SK-N-SH treated with all-trans-retinoic acid at 6 μM for 48 hours (cell line): ENCODE measurements at regions not wholly inside any gene's neighbourhood (a gene's known extent, or its start where the extent isn't known, plus 50 kb on each side); places are given as distances from the start of the nearest gene placed in this dataset.

Experiments
- ATAC-seq: fragments of 200-7000 bp; cut with Tn5 transposase; 3 replicates; pipeline ENCODE4 v1.9.1; 2020; ENCODE audit warnings: mild to moderate bottlenecking, moderate library complexity
- BACH2 ChIP-seq: fragments of 250-450 bp; sonication (Bioruptor Pico); IDR thresholded peaks from 2 replicates; pipeline ENCODE4 v1.9.0; 2021; ENCODE audit warnings: mild to moderate bottlenecking, borderline replicate concordance
- CREB5 ChIP-seq: fragments of 250-450 bp; sonication (Bioruptor Pico); IDR thresholded peaks from 2 replicates; pipeline ENCODE4 v1.5.1; 2020; ENCODE audit warnings: low read depth, mild to moderate bottlenecking, moderate library complexity
- ESRRG ChIP-seq: fragments of 250-450 bp; sonication (Bioruptor Pico); IDR thresholded peaks from 2 replicates; pipeline ENCODE4 v1.6.1; 2021; ENCODE audit warnings: mild to moderate bottlenecking
- GLIS3 ChIP-seq: fragments of 250-450 bp; sonication (Bioruptor Pico); IDR thresholded peaks from 2 replicates; pipeline ENCODE4 v1.5.0; 2020; ENCODE audit warnings: mild to moderate bottlenecking, moderate library complexity
- OSR1 ChIP-seq: fragments of 250-450 bp; sonication (Bioruptor Pico); IDR thresholded peaks from 2 replicates; pipeline ENCODE4 v1.8.0; 2022; ENCODE audit warnings: moderate library complexity, mild to moderate bottlenecking, inconsistent platforms
- PATZ1 ChIP-seq: fragments of 250-450 bp; sonication (Bioruptor Pico); IDR thresholded peaks from 2 replicates; pipeline ENCODE4 v1.8.0; 2020; ENCODE audit warnings: mild to moderate bottlenecking, moderate library complexity, borderline replicate concordance
- POU6F1 ChIP-seq: fragments of 250-450 bp; sonication (Bioruptor Pico); IDR thresholded peaks from 2 replicates; pipeline ENCODE4 v1.8.0; 2021; ENCODE audit warnings: low read depth, mild to moderate bottlenecking, moderate library complexity, borderline replicate concordance
- PPARA ChIP-seq: fragments of 250-450 bp; sonication (Bioruptor Pico); IDR thresholded peaks from 2 replicates; pipeline ENCODE4 v1.5.0; 2020; ENCODE audit warnings: mild to moderate bottlenecking, borderline replicate concordance
- RARB ChIP-seq: fragments of 250-450 bp; sonication (Bioruptor Pico); IDR thresholded peaks from 2 replicates; pipeline ENCODE4 v1.8.0; 2021; ENCODE audit warnings: mild to moderate bottlenecking, moderate library complexity
- TCF4 ChIP-seq: fragments of 250-450 bp; sonication (Bioruptor Pico); IDR thresholded peaks from 2 replicates; pipeline ENCODE4 v1.8.0; 2021; ENCODE audit warnings: mild to moderate bottlenecking, moderate library complexity, borderline replicate concordance
- TOX ChIP-seq: fragments of 250-450 bp; sonication (Bioruptor Pico); IDR thresholded peaks from 2 replicates; pipeline ENCODE4 v1.8.0; 2021; ENCODE audit warnings: mild to moderate bottlenecking, moderate library complexity, borderline replicate concordance
- TSHZ2 ChIP-seq: fragments of 250-450 bp; sonication (Bioruptor Pico); IDR thresholded peaks from 2 replicates; pipeline ENCODE4 v1.5.0; 2020; ENCODE audit warnings: mild to moderate bottlenecking, moderate library complexity
- ZC3H10 ChIP-seq: fragments of 250-450 bp; sonication (Bioruptor Pico); IDR thresholded peaks from 2 replicates; pipeline ENCODE4 v1.5.1; 2021; ENCODE audit warnings: mild to moderate bottlenecking, moderate library complexity
- ZFP3 ChIP-seq: fragments of 250-450 bp; sonication (Bioruptor Pico); IDR thresholded peaks from 2 replicates; pipeline ENCODE4 v1.5.0; 2020; ENCODE audit warnings: mild to moderate bottlenecking, moderate library complexity
- ZFP30 ChIP-seq: fragments of 450-650 bp; formaldehyde crosslinking; IDR thresholded peaks from 2 replicates; pipeline ENCODE4 v1.5.0; 2022; ENCODE audit warnings: mild to moderate bottlenecking, moderate library complexity
- ZNF565 ChIP-seq: fragments of 450-650 bp; formaldehyde crosslinking; conservative IDR thresholded peaks from 2 replicates; pipeline ENCODE4 v1.5.0; 2020; ENCODE audit warnings: low read depth, mild to moderate bottlenecking, moderate library complexity
- TF ChIP-seq, protein P1 (sequence below): fragments of 250-450 bp; sonication (Bioruptor Pico); IDR thresholded peaks from 2 replicates; pipeline ENCODE4 v1.5.1; 2021; ENCODE audit warnings: mild to moderate bottlenecking, moderate library complexity

DNA sequence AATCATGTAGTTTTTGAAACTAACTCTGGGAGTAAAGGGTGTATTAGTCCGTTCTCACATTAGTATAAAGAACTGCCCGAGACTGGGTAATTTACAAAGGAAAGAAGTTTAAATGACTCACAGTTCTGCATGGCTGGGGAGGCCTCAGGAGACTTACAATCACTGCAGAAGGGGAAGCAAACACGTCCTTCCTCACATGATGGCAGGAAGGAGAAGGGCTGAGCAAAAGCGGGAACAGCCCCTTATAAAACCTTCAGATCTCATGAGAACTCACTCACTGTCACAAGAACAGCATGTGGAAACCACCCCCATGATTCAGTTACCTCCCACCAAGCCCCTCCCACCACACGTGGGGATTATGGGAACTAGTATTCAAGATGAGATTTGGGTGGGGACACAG, 256.5 kb upstream of the TNRC6C start:
- ATAC-seq: no peak

DNA sequence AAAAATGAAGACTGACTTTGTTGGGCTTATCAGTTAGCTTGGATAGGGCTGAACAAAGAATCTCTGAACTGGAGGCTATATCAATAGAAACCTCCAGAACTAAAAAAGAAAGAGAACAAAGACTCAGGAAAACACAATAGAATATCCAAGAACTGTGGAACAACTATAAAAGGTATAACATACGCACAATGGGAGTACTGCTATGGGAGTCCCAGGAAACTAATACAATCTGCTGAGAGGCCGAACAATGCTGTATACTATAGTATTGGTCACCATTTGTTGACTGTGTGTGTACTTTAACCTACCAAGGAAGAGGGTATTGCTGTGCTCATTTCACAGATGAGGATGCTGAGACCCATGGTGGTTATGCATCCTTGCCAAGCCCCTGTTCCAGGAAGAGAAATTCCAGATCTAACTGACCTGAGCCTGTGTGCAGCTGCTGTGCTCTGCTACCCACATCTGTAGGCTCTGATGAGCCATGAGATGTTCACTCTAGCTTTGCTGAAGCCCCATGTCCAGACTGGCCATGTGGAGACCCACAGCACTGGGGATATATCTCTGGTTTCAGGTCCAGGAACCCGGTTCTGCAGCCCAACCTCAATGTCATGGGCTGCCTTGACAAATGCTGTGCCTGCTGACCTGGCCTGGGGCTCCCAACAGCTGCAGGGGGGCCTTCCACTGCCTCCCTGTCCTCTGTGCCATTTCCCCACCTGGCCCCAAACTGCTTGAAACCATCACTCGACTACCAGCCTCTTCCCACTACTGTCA, 254.3 kb upstream of the TNRC6C start:
- no peak for ATAC-seq
- TF ChIP-seq PPARA (CRISPR knock-in tag) (no peak), GLIS3 (CRISPR knock-in tag) (no peak), BACH2 (no peak), TOX (CRISPR knock-in tag) (no peak), ZFP30 (CRISPR knock-in tag) (no peak), ZFP3 (CRISPR knock-in tag) (no peak), OSR1 (CRISPR knock-in tag) (no peak), ZC3H10 (CRISPR knock-in tag) (no peak), RARB (CRISPR knock-in tag) (no peak), ZNF565 (CRISPR knock-in tag) (no peak), PATZ1 (CRISPR knock-in tag) (no peak)
- TF ChIP-seq, protein P1, sequence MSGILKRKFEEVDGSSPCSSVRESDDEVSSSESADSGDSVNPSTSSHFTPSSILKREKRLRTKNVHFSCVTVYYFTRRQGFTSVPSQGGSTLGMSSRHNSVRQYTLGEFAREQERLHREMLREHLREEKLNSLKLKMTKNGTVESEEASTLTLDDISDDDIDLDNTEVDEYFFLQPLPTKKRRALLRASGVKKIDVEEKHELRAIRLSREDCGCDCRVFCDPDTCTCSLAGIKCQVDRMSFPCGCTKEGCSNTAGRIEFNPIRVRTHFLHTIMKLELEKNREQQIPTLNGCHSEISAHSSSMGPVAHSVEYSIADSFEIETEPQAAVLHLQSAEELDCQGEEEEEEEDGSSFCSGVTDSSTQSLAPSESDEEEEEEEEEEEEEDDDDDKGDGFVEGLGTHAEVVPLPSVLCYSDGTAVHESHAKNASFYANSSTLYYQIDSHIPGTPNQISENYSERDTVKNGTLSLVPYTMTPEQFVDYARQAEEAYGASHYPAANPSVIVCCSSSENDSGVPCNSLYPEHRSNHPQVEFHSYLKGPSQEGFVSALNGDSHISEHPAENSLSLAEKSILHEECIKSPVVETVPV (CRISPR knock-in tag): no peak

More for the DNA sequence above, 256.5 kb upstream of the TNRC6C start:
- TF ChIP-seq PATZ1 (CRISPR knock-in tag) (no peak), BACH2 (no peak), CREB5 (CRISPR knock-in tag) (no peak), TOX (CRISPR knock-in tag) (no peak), ESRRG (no peak), ZNF565 (CRISPR knock-in tag) (no peak), OSR1 (CRISPR knock-in tag) (no peak), TCF4 (CRISPR knock-in tag) (no peak), ZFP3 (CRISPR knock-in tag) (no peak), TSHZ2 (CRISPR knock-in tag) (no peak), POU6F1 (CRISPR knock-in tag) (no peak), GLIS3 (CRISPR knock-in tag) (no peak)
